Prostate gland (tissue), 2 donors: ENCODE measurements at regions not wholly inside any gene's neighbourhood (a gene's known extent, or its start where the extent isn't known, plus 50 kb on each side); places are given as distances from the start of the nearest gene placed in this dataset.

ENCODE experiments used
- DNase-seq: peaks from one replicate; pipeline ENCODE4 v3.0.0-alpha.2; 2019; ENCODE audit warnings: low spot score
- H3K27ac ChIP-seq, 2 donors: fragments of 200-600 bp; sonication (generic); 2 replicates each; pipeline ENCODE4 v1.5.1; 2017 to 2019
- H3K27me3 ChIP-seq: fragments of 200-600 bp; sonication (generic); replicated peaks from 2 replicates; pipeline ENCODE4 v1.5.1; 2019; ENCODE audit not compliant: insufficient read depth
- H3K36me3 ChIP-seq, 2 donors: fragments of 200-600 bp; sonication (generic); 1 replicate in 1 of 2; 2 replicates in 1 of 2; pipeline versions ENCODE4 v1.5.1 to v1.8.1; 2017 to 2019
- H3K4me1 ChIP-seq: fragments of 200-600 bp; sonication (generic); replicated peaks from 2 replicates; pipeline ENCODE4 v1.5.1; 2019
- H3K4me3 ChIP-seq, 2 donors: fragments of 200-600 bp; sonication (generic); 2 replicates each; pipeline ENCODE4 v1.5.1; 2017 to 2019
- H3K9me3 ChIP-seq: fragments of 200-600 bp; sonication (generic); 2 replicates; pipeline ENCODE4 v1.5.1; 2017
- POLR2A ChIP-seq: fragments of 450-650 bp; IDR thresholded peaks from one replicate; pipeline ENCODE4 v1.6.1; 2016; ENCODE audit warnings: antibody characterized with exemption, mild to moderate bottlenecking
- POLR2AphosphoS5 ChIP-seq: sonication (generic); formaldehyde crosslinking; IDR thresholded peaks from one replicate; pipeline ENCODE4 v1.6.1; 2017; ENCODE audit warnings: antibody characterized with exemption
- WGBS: methylation state at CpG from one replicate; pipeline ENCODE4 v1.1.5; 2018; 5-methylcytosine and 5-hydroxymethylcytosine counted together
- intact Hi-C: fragments of 100-400 bp; cut with DNase I; formaldehyde crosslinking; loops from one replicate; pipeline ENCODE4 v1.14.2; 2022
- TF ChIP-seq, protein P1 (sequence below), 4 experiments: fragments of 200-600 bp in 2 of 4; fragments of 450-650 bp in 2 of 4; sonication (generic) in 2 of 4; IDR thresholded peaks; 1 replicate in 3 of 4; 2 replicates in 1 of 4; pipeline ENCODE4 v1.5.1; 2016 to 2019; ENCODE audit warnings: antibody characterized with exemption in 4 of 4, mild to moderate bottlenecking in 2 of 4, moderate library complexity in 2 of 4

- Histone ChIP-seq H3K27me3 (no peaks in the 10 kb centered on the region), H3K9me3 (no peaks in the 10 kb centered on the region), H3K27ac (no peak overlapping the region), H3K4me1 (no peaks in the 10 kb centered on the region), H3K4me3 (no peak overlapping the region), H3K36me3 (no peaks in the 10 kb centered on the region)
- 74% methylated on average over 2 of the region's 2 CpGs for WGBS
- TF ChIP-seq POLR2AphosphoS5 = no peak
- intact Hi-C loops = no loop called here
- DNase-seq = no peak
These were observed 484.5 kb downstream of the SLITRK6 start for GRCh38 chr13:85314686-85315085.

- WGBS = 46% methylated on average over 6 of the region's 6 CpGs
- Histone ChIP-seq H3K27me3 (no peaks in the 10 kb centered on the region), H3K27ac (no peak overlapping the region), H3K4me3 (no peak overlapping the region), H3K36me3 (no peaks in the 10 kb centered on the region), H3K4me1 (no peaks in the 10 kb centered on the region), H3K9me3 (no peaks in the 10 kb centered on the region)
- intact Hi-C loops = no loop called here
- TF ChIP-seq POLR2A (no peak), POLR2AphosphoS5 (no peak)
- TF ChIP-seq, protein P1, sequence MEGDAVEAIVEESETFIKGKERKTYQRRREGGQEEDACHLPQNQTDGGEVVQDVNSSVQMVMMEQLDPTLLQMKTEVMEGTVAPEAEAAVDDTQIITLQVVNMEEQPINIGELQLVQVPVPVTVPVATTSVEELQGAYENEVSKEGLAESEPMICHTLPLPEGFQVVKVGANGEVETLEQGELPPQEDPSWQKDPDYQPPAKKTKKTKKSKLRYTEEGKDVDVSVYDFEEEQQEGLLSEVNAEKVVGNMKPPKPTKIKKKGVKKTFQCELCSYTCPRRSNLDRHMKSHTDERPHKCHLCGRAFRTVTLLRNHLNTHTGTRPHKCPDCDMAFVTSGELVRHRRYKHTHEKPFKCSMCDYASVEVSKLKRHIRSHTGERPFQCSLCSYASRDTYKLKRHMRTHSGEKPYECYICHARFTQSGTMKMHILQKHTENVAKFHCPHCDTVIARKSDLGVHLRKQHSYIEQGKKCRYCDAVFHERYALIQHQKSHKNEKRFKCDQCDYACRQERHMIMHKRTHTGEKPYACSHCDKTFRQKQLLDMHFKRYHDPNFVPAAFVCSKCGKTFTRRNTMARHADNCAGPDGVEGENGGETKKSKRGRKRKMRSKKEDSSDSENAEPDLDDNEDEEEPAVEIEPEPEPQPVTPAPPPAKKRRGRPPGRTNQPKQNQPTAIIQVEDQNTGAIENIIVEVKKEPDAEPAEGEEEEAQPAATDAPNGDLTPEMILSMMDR (IDR thresholded peaks at IDR 0.05) = no peak
- no peak for DNase-seq
These were observed 485.3 kb downstream of the SLITRK6 start for GRCh38 chr13:85313761-85314503.

DNA sequence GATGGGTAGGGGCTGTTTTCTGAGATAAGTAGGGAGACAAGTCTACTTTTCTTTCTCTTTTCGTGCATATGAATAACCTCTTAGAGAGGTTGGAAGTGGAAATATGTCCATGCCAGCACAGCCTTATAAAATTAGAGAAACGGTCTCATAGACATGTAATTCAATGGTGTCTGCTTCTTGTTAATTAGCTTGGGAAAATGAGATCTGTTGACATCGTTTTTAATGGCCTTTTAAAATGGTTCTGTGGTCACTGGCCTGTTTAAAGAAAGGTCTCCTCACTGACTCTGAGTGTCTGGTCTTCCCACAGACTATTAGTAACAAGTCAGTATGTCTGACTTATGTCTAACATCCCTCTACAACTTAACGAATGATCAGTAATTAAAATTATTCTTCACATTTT is 487.1 kb downstream of the SLITRK6 start:
- Histone ChIP-seq H3K9me3 (no peaks in the 10 kb centered on the region), H3K36me3 (no peaks in the 10 kb centered on the region), H3K4me1 (no peaks in the 10 kb centered on the region), H3K27me3 (no peaks in the 10 kb centered on the region), H3K4me3 (no peak overlapping the region), H3K27ac (no peak overlapping the region)
- 37% methylated on average over 4 of the region's 4 CpGs for WGBS
- intact Hi-C loops = no loop called here
- no peak for DNase-seq
- TF ChIP-seq, protein P1 (IDR thresholded peaks at IDR 0.05) = no peak
- no peak for TF ChIP-seq POLR2A
- no peak for TF ChIP-seq POLR2AphosphoS5

- 48% methylated on average over 4 of the region's 4 CpGs for WGBS
- Histone ChIP-seq H3K27ac (no peak overlapping the region), H3K36me3 (no peaks in the 10 kb centered on the region), H3K4me1 (no peaks in the 10 kb centered on the region), H3K9me3 (no peaks in the 10 kb centered on the region), H3K4me3 (no peak overlapping the region), H3K27me3 (no peaks in the 10 kb centered on the region)
- intact Hi-C loops = no loop called here
- no peak for DNase-seq
- no peak for TF ChIP-seq POLR2A
- TF ChIP-seq POLR2AphosphoS5 = no peak
- TF ChIP-seq, protein P1 (IDR thresholded peaks at IDR 0.05) = no peak
These were observed 495.6 kb downstream of the SLITRK6 start for GRCh38 chr13:85303630-85304029.

GRCh38 chr13:85298387-85298924 is 500.8 kb downstream of the SLITRK6 start:
- no peak for DNase-seq
- H3K27me3 ChIP-seq = no peaks in the 10 kb centered on the region
- TF ChIP-seq POLR2AphosphoS5 (no peak), POLR2A (no peak)
- TF ChIP-seq, protein P1 (IDR thresholded peaks at IDR 0.05) = no peak
- 69% methylated on average over 1 of the region's 1 CpG for WGBS
- H3K4me1 ChIP-seq = no peaks in the 10 kb centered on the region
- no peaks in the 10 kb centered on the region for H3K9me3 ChIP-seq
- intact Hi-C loops = no loop called here
- no peak overlapping the region for H3K4me3 ChIP-seq
- H3K27ac ChIP-seq = no peak overlapping the region
- no peaks in the 10 kb centered on the region for H3K36me3 ChIP-seq
